Ammon's horn (tissue), 1 donor: ENCODE measurements at regions not wholly inside any gene's neighbourhood (a gene's known extent, or its start where the extent isn't known, plus 50 kb on each side); places are given as distances from the start of the nearest gene placed in this dataset.
"Not testable (repeated sequence)": the region's sequence is repeated elsewhere in the genome, so short reads cannot be mapped to it uniquely, and the experiment has no call there.

Source experiments
- DNase-seq: peaks from one replicate; pipeline ENCODE4 v3.0.0-alpha.2; 2016; ENCODE audit warnings: low spot score

GRCh38 chr4:33465565-33465964, 2745.4 kb downstream of the PCDH7 start:
- DNase-seq: no peak

- no peak for DNase-seq
Measured at GRCh38 chr4:33467291-33467690, 2747.1 kb downstream of the PCDH7 start.

- no peak for DNase-seq
Measured at GRCh38 chr4:33470805-33471204, 2750.6 kb downstream of the PCDH7 start.

- no peak for DNase-seq
Measured at GRCh38 chr4:33477715-33478114, 2757.5 kb downstream of the PCDH7 start.

- DNase-seq: no peak
Measured at GRCh38 chr4:33482773-33483172, 2761.5 kb downstream of the ARAP2 start.

- no peak for DNase-seq
Measured at GRCh38 chr4:33485111-33485510, 2759.2 kb downstream of the ARAP2 start.

GRCh38 chr4:33493231-33493630, 2751.1 kb downstream of the ARAP2 start:
- DNase-seq: no peak

GRCh38 chr4:33494150-33494549, 2750.2 kb downstream of the ARAP2 start:
- no peak for DNase-seq

- not testable (repeated sequence) for DNase-seq
Measured at GRCh38 chr4:33501587-33501986, 2742.7 kb downstream of the ARAP2 start.

- peak; percentile 13 for DNase-seq
Measured at GRCh38 chr4:33512397-33512796, 2731.9 kb downstream of the ARAP2 start.

- no peak for DNase-seq
Measured at GRCh38 chr4:33518856-33519255, 2725.5 kb downstream of the ARAP2 start.

- no peak for DNase-seq
Measured at GRCh38 chr4:33532821-33533220, 2711.5 kb downstream of the ARAP2 start.

GRCh38 chr4:33536898-33537297, 2707.4 kb downstream of the ARAP2 start:
- DNase-seq: no peak

GRCh38 chr4:33537527-33537926, 2706.8 kb downstream of the ARAP2 start:
- DNase-seq: no peak

GRCh38 chr4:33543941-33544450, 2700.3 kb downstream of the ARAP2 start:
- no peak for DNase-seq

GRCh38 chr4:33551244-33551643, 2693.1 kb downstream of the ARAP2 start:
- no peak for DNase-seq

GRCh38 chr4:33561259-33561658, 2683.1 kb downstream of the ARAP2 start:
- DNase-seq: no peak

- DNase-seq: no peak
Measured at GRCh38 chr4:33566649-33567048, 2677.7 kb downstream of the ARAP2 start.

GRCh38 chr4:33577791-33578190, 2666.5 kb downstream of the ARAP2 start:
- no peak for DNase-seq

- no peak for DNase-seq
Measured at GRCh38 chr4:33579951-33580350, 2664.4 kb downstream of the ARAP2 start.

- DNase-seq: no peak
Measured at GRCh38 chr4:33592701-33593100, 2651.6 kb downstream of the ARAP2 start.

GRCh38 chr4:33606951-33607350, 2637.4 kb downstream of the ARAP2 start:
- no peak for DNase-seq

GRCh38 chr4:33616121-33616520, 2628.2 kb downstream of the ARAP2 start:
- DNase-seq: no peak

- DNase-seq: peak; percentile 41
Measured at GRCh38 chr4:33625748-33626147, 2618.6 kb downstream of the ARAP2 start.

GRCh38 chr4:33626221-33626620, 2618.1 kb downstream of the ARAP2 start:
- DNase-seq: peak; percentile 17
